T-helper 2 cell treated with Interferon-gamma antibody and Interleukin-4, amounts not matched to agents 100 ng/mL and 5 ng/mL, for 36 hours (primary cell): ENCODE measurements at regions not wholly inside any gene's neighbourhood (a gene's known extent, or its start where the extent isn't known, plus 50 kb on each side); places are given as distances from the start of the nearest gene placed in this dataset.
"Not testable (repeated sequence)": the region's sequence is repeated elsewhere in the genome, so short reads cannot be mapped to it uniquely, and the experiment has no call there.

Experiments
- intact Hi-C: fragments of 100-400 bp; cut with micrococcal nuclease; formaldehyde crosslinking; loops from one replicate; pipeline ENCODE4 v1.15.1; 2023

GRCh38 chr11:130979386-130979972 lies 63.2 kb upstream of the SNX19 start:
- intact Hi-C loops = no loop called here

- intact Hi-C loops = no loop called here
These were observed 64.0 kb upstream of the SNX19 start for GRCh38 chr11:130980071-130980862.

- intact Hi-C loops = not testable (repeated sequence)
These were observed 68.0 kb upstream of the SNX19 start for GRCh38 chr11:130984241-130984640.

GRCh38 chr11:130992788-130993187 lies 76.5 kb upstream of the SNX19 start:
- intact Hi-C loops = no loop called here

GRCh38 chr11:130994043-130994442 lies 77.8 kb upstream of the SNX19 start:
- intact Hi-C loops = no loop called here

- intact Hi-C loops = no loop called here
These were observed 79.0 kb upstream of the SNX19 start for GRCh38 chr11:130995266-130995665.

- intact Hi-C loops = no loop called here
These were observed 81.0 kb upstream of the SNX19 start for GRCh38 chr11:130997278-130997677.

- intact Hi-C loops = no loop called here
These were observed 82.8 kb upstream of the SNX19 start for GRCh38 chr11:130999086-130999485.

- intact Hi-C loops = no loop called here
These were observed 83.9 kb upstream of the SNX19 start for GRCh38 chr11:130999992-131000770.

GRCh38 chr11:131002145-131002544 lies 85.9 kb upstream of the SNX19 start:
- intact Hi-C loops = no loop called here

- intact Hi-C loops = no loop called here
These were observed 89.5 kb upstream of the SNX19 start for GRCh38 chr11:131005829-131006228.

GRCh38 chr11:131025020-131025419 lies 108.7 kb upstream of the SNX19 start:
- intact Hi-C loops = no loop called here

GRCh38 chr11:131025421-131026125 lies 109.3 kb upstream of the SNX19 start:
- intact Hi-C loops = no loop called here

GRCh38 chr11:131027491-131027890 lies 111.2 kb upstream of the SNX19 start:
- intact Hi-C loops = no loop called here

GRCh38 chr11:131033151-131033651 lies 116.9 kb upstream of the SNX19 start:
- intact Hi-C loops = no loop called here

- intact Hi-C loops = no loop called here
These were observed 120.2 kb upstream of the SNX19 start for GRCh38 chr11:131036514-131036913.

GRCh38 chr11:131037873-131038272 lies 121.6 kb upstream of the SNX19 start:
- intact Hi-C loops = no loop called here

- intact Hi-C loops = no loop called here
These were observed 122.3 kb upstream of the SNX19 start for GRCh38 chr11:131038597-131038996.

GRCh38 chr11:131041331-131042040 lies 125.2 kb upstream of the SNX19 start:
- intact Hi-C loops = no loop called here

GRCh38 chr11:131042041-131042390 lies 125.7 kb upstream of the SNX19 start:
- intact Hi-C loops = no loop called here

GRCh38 chr11:131043251-131043650 lies 127.0 kb upstream of the SNX19 start:
- intact Hi-C loops = no loop called here
